DND-41 (cell line): ENCODE measurements at regions not wholly inside any gene's neighbourhood (a gene's known extent, or its start where the extent isn't known, plus 50 kb on each side); places are given as distances from the start of the nearest gene placed in this dataset.

Experiments used
- EZH2 ChIP-seq: IDR thresholded peaks from 3 replicates; pipeline ENCODE4 v1.6.1; 2012; ENCODE audit warnings: borderline replicate concordance, low read depth, mild to moderate bottlenecking, moderate library complexity, low read length, inconsistent platforms; ENCODE audit not compliant: severe bottlenecking
- TF ChIP-seq, protein P1 (sequence below): IDR thresholded peaks from 2 replicates; pipeline ENCODE4 v1.5.1; 2012; ENCODE audit warnings: borderline replicate concordance, low read length, moderate library complexity, mild to moderate bottlenecking; ENCODE audit not compliant: poor library complexity, severe bottlenecking; ENCODE audit errors: extremely low read depth

DNA sequence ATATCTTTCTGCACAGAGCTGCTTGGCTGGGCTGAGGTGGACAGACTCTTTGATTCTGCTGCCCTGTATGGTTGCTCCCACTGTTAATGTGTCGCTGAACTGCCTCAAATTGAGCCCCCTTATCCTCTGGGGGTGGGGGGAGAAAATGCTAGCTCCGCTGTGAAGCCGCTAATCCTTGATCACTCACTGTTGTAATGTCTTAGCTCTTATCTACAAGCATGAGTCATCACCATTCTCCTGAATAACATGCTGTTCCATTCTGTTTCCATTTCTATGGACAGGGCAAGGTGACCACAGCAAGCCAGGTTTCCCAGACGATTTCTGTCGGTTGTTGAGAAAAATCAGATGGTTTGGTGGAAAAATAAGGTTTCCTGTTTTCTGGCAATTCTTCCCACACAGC is 218.4 kb upstream of the GGTLC1 start:
- TF ChIP-seq, protein P1, sequence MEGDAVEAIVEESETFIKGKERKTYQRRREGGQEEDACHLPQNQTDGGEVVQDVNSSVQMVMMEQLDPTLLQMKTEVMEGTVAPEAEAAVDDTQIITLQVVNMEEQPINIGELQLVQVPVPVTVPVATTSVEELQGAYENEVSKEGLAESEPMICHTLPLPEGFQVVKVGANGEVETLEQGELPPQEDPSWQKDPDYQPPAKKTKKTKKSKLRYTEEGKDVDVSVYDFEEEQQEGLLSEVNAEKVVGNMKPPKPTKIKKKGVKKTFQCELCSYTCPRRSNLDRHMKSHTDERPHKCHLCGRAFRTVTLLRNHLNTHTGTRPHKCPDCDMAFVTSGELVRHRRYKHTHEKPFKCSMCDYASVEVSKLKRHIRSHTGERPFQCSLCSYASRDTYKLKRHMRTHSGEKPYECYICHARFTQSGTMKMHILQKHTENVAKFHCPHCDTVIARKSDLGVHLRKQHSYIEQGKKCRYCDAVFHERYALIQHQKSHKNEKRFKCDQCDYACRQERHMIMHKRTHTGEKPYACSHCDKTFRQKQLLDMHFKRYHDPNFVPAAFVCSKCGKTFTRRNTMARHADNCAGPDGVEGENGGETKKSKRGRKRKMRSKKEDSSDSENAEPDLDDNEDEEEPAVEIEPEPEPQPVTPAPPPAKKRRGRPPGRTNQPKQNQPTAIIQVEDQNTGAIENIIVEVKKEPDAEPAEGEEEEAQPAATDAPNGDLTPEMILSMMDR, result no peak
- no peak for TF ChIP-seq EZH2
